ENCODE measurements at regions not wholly inside any gene's neighbourhood (a gene's known extent, or its start where the extent isn't known, plus 50 kb on each side); places are given as distances from the start of the nearest gene placed in this dataset.

DNA sequence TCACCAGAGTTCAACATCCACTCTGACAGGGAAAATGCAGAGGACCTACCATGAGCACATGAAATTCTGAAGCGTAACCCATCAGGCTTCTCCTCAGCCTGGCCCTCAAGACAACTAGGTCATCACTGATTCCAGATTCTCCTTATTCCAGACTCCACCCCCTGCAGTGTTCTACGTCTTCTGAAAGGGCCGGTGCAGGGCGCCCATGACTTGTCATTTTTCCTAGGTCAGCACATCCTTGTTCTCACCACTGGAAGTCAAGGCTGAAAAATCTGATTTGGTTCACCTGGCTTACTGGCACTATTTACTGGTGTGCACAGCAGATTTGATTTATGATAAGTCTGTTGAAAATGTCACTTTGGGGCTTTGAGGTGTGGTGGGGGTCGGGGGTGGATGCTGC lies 140.9 kb upstream of the KLF3 start:
- TF ChIP-seq, protein P1, sequence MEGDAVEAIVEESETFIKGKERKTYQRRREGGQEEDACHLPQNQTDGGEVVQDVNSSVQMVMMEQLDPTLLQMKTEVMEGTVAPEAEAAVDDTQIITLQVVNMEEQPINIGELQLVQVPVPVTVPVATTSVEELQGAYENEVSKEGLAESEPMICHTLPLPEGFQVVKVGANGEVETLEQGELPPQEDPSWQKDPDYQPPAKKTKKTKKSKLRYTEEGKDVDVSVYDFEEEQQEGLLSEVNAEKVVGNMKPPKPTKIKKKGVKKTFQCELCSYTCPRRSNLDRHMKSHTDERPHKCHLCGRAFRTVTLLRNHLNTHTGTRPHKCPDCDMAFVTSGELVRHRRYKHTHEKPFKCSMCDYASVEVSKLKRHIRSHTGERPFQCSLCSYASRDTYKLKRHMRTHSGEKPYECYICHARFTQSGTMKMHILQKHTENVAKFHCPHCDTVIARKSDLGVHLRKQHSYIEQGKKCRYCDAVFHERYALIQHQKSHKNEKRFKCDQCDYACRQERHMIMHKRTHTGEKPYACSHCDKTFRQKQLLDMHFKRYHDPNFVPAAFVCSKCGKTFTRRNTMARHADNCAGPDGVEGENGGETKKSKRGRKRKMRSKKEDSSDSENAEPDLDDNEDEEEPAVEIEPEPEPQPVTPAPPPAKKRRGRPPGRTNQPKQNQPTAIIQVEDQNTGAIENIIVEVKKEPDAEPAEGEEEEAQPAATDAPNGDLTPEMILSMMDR (IDR thresholded peaks at IDR 0.05): no peak
- ATAC-seq (ENCODE audit: low FRiP score): no peak
- DNase-seq (ENCODE audit: low spot score): no peak

DNA sequence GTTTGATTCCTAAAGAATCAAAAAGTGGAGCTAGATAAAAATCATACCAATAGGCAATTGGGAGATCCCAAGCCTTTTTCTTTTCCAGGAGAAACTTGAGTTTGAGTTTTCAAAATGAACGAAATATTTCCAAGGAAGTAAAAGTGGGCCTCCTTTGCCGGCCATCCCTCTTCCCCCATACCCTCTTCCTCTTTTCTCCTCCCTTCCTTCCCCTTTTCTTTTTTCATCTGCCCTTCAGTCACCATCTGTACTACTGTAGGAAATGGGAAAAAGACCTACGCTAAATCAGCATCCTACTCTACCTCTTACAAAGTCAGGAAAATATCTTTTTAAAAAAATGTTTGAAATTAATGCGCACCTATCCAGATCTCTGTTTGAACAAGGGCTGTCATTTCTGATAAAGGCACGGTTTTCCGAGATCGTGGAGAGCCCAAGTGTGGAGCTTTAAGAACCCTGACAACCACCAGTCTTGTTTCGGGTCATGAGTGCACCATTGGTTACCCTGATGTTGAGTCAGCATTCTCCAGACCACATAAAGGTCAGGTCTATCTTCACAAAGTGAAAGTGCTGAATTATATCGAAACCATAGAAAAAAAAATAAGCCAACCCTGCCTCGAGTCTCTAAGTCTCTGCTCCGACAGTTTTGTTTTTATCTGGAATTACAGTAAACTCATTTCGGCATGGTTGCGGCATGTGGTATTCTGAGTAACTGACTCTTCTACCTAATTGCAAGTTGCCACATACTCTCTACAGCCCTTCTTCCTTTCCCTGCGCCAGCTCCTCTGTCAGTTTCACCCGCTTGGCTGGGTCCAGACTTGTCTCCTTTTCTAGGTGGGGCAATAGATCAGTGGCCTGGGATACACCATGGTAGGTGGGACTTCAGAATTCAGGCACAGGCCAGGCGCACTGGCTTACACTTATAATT lies 140.2 kb upstream of the KLF3 start:
- no peak for DNase-seq (ENCODE audit: low spot score)
- TF ChIP-seq, protein P1 (IDR thresholded peaks at IDR 0.05): no peak
- ATAC-seq (ENCODE audit: low FRiP score): no peak

DNA sequence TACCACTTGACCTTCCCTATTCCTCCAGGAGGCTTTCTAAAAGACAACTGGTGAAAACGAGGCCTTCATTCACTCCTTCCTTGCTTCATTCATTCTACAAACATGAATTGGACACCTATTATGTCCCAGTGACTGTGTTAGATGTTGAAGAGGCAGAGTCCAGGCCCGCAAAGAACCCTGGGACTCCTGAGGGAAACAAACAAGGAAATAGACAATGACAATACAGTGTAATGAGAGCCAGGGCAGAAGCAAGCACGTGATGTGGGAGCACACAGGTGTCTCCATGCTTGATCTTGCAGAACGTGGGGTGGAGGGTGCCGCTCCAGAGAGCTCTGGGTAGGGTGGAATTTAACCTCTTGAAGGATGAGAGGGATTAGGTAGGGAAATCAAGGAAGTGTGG lies 137.6 kb upstream of the KLF3 start:
- TF ChIP-seq, protein P1 (IDR thresholded peaks at IDR 0.05): no peak
- DNase-seq (ENCODE audit: low spot score) (no peak), ATAC-seq (ENCODE audit: low FRiP score) (no peak)

DNA sequence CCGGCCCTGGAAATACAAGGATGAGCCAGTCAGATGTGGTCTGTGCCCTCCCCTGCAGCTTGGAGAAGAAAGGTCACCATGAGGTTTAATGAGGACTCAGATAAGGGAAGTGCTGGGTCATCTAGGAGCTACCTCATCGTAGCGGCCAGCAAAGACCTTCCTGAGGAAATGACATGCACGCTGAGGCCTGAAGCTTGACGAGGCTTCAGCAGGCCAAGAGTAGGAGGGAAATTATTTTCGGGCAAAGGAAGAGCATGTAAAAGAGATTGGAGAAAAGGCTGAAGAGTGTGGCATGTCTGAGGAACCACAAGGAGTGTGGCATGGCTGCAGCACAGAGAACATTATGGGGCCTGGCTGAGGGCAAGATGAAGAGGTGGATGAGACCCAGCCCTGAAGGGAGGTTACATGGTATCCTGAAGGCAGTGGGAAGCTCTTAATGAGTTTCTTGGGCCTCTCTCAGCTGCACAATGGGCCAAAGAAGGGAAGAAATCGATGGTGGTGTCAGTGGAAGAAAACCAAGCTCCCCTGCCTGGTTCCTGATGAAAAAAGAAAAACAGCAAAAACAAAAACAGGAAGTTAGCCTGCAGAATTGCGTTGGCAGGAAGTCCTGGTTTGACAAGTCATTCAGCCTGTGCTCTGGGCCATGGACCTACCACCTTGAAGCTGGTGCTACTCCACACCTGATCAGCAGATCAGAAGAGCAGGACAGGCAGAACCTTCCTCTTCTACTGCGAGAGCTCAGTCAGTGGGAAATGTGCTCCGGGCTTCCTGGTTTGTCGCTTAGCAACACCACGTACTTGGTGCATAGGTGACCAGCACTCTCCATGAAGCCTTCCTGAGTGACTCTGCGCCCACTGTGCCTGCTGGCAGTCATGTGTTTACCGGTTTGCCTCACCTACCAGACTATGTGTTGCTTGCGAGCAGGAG lies 134.5 kb upstream of the KLF3 start:
- TF ChIP-seq, protein P1 (IDR thresholded peaks at IDR 0.05): no peak
- no peak for DNase-seq (ENCODE audit: low spot score)
- ATAC-seq (ENCODE audit: low FRiP score): peak; percentile 19

DNA sequence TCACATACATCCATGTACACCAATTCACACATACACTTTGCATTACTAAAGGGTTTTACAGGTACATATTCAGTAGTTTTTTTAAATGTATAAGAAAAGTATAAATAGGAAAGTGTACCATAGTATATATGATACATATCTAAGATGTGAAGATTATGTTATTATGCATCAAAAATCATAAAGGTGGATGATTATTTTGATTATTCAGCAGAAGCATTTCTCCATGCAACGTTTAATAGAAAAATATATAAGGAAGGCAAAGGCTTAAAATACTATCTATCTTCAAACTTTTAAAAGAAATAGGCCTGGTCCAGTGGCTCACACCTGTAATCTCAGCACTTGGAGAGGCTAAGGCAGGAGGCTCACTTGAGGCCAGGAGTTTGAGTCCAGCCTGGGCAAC lies 133.5 kb upstream of the KLF3 start:
- ATAC-seq (ENCODE audit: low FRiP score) (no peak), DNase-seq (ENCODE audit: low spot score) (no peak)
- TF ChIP-seq, protein P1 (IDR thresholded peaks at IDR 0.05): no peak

DNA sequence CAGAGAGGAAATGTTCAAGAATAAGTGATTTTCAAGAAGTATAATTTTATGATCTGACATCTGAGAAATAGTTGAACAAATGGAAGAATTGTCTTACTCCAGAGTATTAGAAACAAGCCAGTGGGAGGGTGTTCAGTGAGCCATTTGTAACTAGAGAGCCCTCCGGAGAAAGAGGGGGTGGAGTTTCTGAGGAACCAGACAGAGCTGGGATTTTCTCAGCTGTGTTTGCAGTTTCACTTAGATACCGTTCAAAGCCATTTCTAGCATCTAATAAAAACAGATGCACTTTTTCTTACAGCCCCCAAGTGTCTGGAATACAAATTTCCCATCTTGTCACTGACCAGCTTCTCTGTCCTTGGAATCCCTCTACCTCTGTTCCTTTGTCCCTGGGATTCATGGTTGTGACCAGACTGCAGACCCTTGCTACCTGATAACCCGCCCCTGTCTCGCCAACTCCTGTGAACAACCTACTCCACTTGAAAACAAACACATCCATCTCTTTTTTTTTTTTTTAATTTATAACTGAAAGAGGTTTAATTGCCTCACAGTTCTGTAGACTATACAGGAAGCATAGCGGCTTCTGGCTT lies 132.8 kb upstream of the KLF3 start:
- ATAC-seq (ENCODE audit: low FRiP score): no peak
- no peak for DNase-seq (ENCODE audit: low spot score)
- TF ChIP-seq, protein P1 (IDR thresholded peaks at IDR 0.05): no peak
